A549 (cell line): ENCODE measurements at regions not wholly inside any gene's neighbourhood (a gene's known extent, or its start where the extent isn't known, plus 50 kb on each side); places are given as distances from the start of the nearest gene placed in this dataset.

ENCODE experiments used
- ATAC-seq, 2 experiments: fragments of 200-7000 bp in 1 of 2; fragments of >200 bp in 1 of 2; cut with Nextera tagmentation in 1 of 2; cut with Tn5 transposase in 1 of 2; 3 replicates each; pipeline versions ENCODE4 v1.8.0 to v1.9.1; 2018 to 2020; ENCODE audit warnings: mild to moderate bottlenecking in 1 of 2, moderate library complexity in 1 of 2
- CTCF ChIA-PET: fragments of 300-600 bp; sonication (Branson Sonifier 250); formaldehyde crosslinking; extraction: SDS; loops from one replicate; lab custom pipeline; 2021; ENCODE audit warnings: antibody characterized with exemption, inconsistent platforms; lab: Yijun Ruan, JAX
- POLR2A ChIA-PET: fragments of 350-600 bp; formaldehyde crosslinking; extraction: SDS; loops from one replicate; lab custom pipeline; 2021; ENCODE audit warnings: antibody characterized with exemption, inconsistent platforms; lab: Yijun Ruan, JAX
- DNase-seq, 2 experiments: peaks; one replicate each; pipeline versions ENCODE4 v3.0.0 to v3.0.0-alpha.2; 2011 to 2016; ENCODE audit warnings: low read depth in 1 of 2, low spot score in 1 of 2
- FAIRE-seq: peaks from 2 replicates; lab custom pipeline; 2011; peaks lifted over from hg19 to GRCh38; lab: Jason Lieb, UNC
- H3K27ac ChIP-seq, 2 experiments: fragments of >200 bp; sonication (Bioruptor Twin); formaldehyde crosslinking; 3 replicates each; pipeline ENCODE4 v1.5.1; 2016 to 2017
- H3K4me1 ChIP-seq: fragments of >200 bp; sonication (Bioruptor Twin); formaldehyde crosslinking; 3 replicates; pipeline ENCODE4 v1.6.1; 2016
- H3K4me2 ChIP-seq: fragments of >200 bp; sonication (Bioruptor Twin); formaldehyde crosslinking; 3 replicates; pipeline ENCODE4 v1.6.1; 2016
- H3K4me3 ChIP-seq: fragments of >200 bp; sonication (Bioruptor Twin); formaldehyde crosslinking; 3 replicates; pipeline ENCODE4 v1.5.1; 2016
- H3K9me3 ChIP-seq: fragments of >200 bp; sonication (Bioruptor Twin); formaldehyde crosslinking; 3 replicates; pipeline ENCODE4 v1.6.1; 2016
- ATOH8 ChIP-seq: fragments of 250-450 bp; sonication (Bioruptor Pico); IDR thresholded peaks from 2 replicates; pipeline ENCODE4 v1.5.0; 2020; ENCODE audit warnings: low read depth, mild to moderate bottlenecking, moderate library complexity
- CEBPB ChIP-seq, 2 experiments: fragments of >200 bp in 1 of 2; sonication (Bioruptor Twin) in 1 of 2; formaldehyde crosslinking in 1 of 2; IDR thresholded peaks; 2 replicates each; pipeline ENCODE4 v1.6.1; 2012 to 2016
- CTCF ChIP-seq: fragments of >200 bp; sonication (Bioruptor Twin); formaldehyde crosslinking; IDR thresholded peaks from 3 replicates; pipeline ENCODE4 v1.5.1; 2016
- EHF ChIP-seq: fragments of 250-450 bp; sonication (Bioruptor Pico); IDR thresholded peaks from 2 replicates; pipeline ENCODE4 v1.5.0; 2020; ENCODE audit warnings: mild to moderate bottlenecking
- EHMT2 ChIP-seq: fragments of 200-600 bp; sonication (generic); IDR thresholded peaks from 2 replicates; pipeline ENCODE4 v1.6.1; 2016; ENCODE audit warnings: antibody characterized with exemption, low read depth, mild to moderate bottlenecking, moderate library complexity
- EP300 ChIP-seq, 2 experiments: fragments of >200 bp; sonication (Bioruptor Twin); formaldehyde crosslinking; IDR thresholded peaks; 2 replicates in 1 of 2; 3 replicates in 1 of 2; pipeline ENCODE4 v1.6.1; 2016 to 2017
- FOSL2 ChIP-seq, 2 experiments: fragments of 450-650 bp in 1 of 2; fragments of >200 bp in 1 of 2; sonication (Bioruptor Twin) in 1 of 2; formaldehyde crosslinking; IDR thresholded peaks; 2 replicates each; pipeline versions ENCODE4 v1.5.0 to v1.6.1; 2016 to 2020; ENCODE audit warnings: mild to moderate bottlenecking in 1 of 2, moderate library complexity in 1 of 2
- FOXS1 ChIP-seq: fragments of 250-450 bp; sonication (Bioruptor Pico); IDR thresholded peaks from 2 replicates; pipeline ENCODE4 v1.5.0; 2020; ENCODE audit warnings: mild to moderate bottlenecking, moderate library complexity
- HDAC2 ChIP-seq: fragments of 200-600 bp; sonication (generic); IDR thresholded peaks from 2 replicates; pipeline ENCODE4 v1.6.1; 2016
- HES2 ChIP-seq: fragments of >200 bp; sonication (Bioruptor Twin); formaldehyde crosslinking; IDR thresholded peaks from 2 replicates; pipeline ENCODE4 v1.6.1; 2016
- JUN ChIP-seq, 2 experiments: fragments of >200 bp; sonication (Bioruptor Twin); formaldehyde crosslinking; IDR thresholded peaks; 2 replicates in 1 of 2; 3 replicates in 1 of 2; pipeline ENCODE4 v1.6.1; 2016 to 2017
- JUNB ChIP-seq: fragments of >200 bp; sonication (Bioruptor Twin); formaldehyde crosslinking; IDR thresholded peaks from 2 replicates; pipeline ENCODE4 v1.6.1; 2016
- KDM1A ChIP-seq: fragments of 200-600 bp; sonication (generic); IDR thresholded peaks from 2 replicates; pipeline ENCODE4 v1.6.1; 2016; ENCODE audit warnings: low read depth, mild to moderate bottlenecking
- MAX ChIP-seq: IDR thresholded peaks from 2 replicates; pipeline ENCODE4 v1.6.1; 2012
- MAZ ChIP-seq: fragments of 150-350 bp; IDR thresholded peaks from 2 replicates; pipeline ENCODE4 v1.6.1; 2014; ENCODE audit warnings: antibody characterized with exemption, low read depth, low read length, borderline replicate concordance
- MYC ChIP-seq: IDR thresholded peaks from 2 replicates; pipeline ENCODE4 v1.6.1; 2012; ENCODE audit warnings: mild to moderate bottlenecking, inconsistent platforms, low read length, improper control_type of control experiment, borderline replicate concordance
- NPAS2 ChIP-seq: fragments of 250-450 bp; sonication (Bioruptor Pico); IDR thresholded peaks from 2 replicates; pipeline ENCODE4 v1.8.0; 2022; ENCODE audit warnings: mild to moderate bottlenecking, moderate library complexity, borderline replicate concordance
- SMC3 ChIP-seq: fragments of >200 bp; sonication (Bioruptor Twin); formaldehyde crosslinking; IDR thresholded peaks from 3 replicates; pipeline ENCODE4 v1.6.1; 2018; ENCODE audit warnings: inconsistent platforms
- TFCP2L1 ChIP-seq: fragments of 250-450 bp; sonication (Bioruptor Pico); IDR thresholded peaks from 2 replicates; pipeline ENCODE4 v1.5.0; 2021; ENCODE audit warnings: mild to moderate bottlenecking
- ZC3H11A ChIP-seq: fragments of 450-650 bp; IDR thresholded peaks from 2 replicates; pipeline ENCODE4 v1.6.1; 2014; ENCODE audit warnings: antibody characterized with exemption, mild to moderate bottlenecking
- ZFP36 ChIP-seq: fragments of 450-650 bp; IDR thresholded peaks from 2 replicates; pipeline ENCODE4 v1.6.1; 2014; ENCODE audit warnings: borderline replicate concordance; ENCODE audit not compliant: partially characterized antibody
- ZNF302 ChIP-seq: fragments of 250-450 bp; sonication (Bioruptor Pico); IDR thresholded peaks from 2 replicates; pipeline ENCODE4 v1.9.0; 2021; ENCODE audit warnings: inconsistent platforms, mild to moderate bottlenecking, moderate library complexity
- ZSCAN20 ChIP-seq: fragments of 250-450 bp; sonication (Bioruptor Pico); IDR thresholded peaks from 2 replicates; pipeline ENCODE4 v1.8.0; 2022; ENCODE audit warnings: mild to moderate bottlenecking, moderate library complexity
- WGBS: methylation state at CpG from one replicate; pipeline ENCODE4 v1.1.6; 2017; ENCODE audit errors: missing lambda C conversion rate; 5-methylcytosine and 5-hydroxymethylcytosine counted together
- TF ChIP-seq, protein P1 (sequence below): fragments of 450-650 bp; IDR thresholded peaks from 2 replicates; pipeline ENCODE4 v1.6.1; 2014; ENCODE audit warnings: antibody characterized with exemption
- TF ChIP-seq, protein P2 (sequence below): fragments of 250-450 bp; sonication (Bioruptor Pico); IDR thresholded peaks from 2 replicates; pipeline ENCODE4 v1.5.0; 2021; ENCODE audit warnings: mild to moderate bottlenecking, moderate library complexity, borderline replicate concordance
- TF ChIP-seq, protein P3 (sequence below): fragments of 150-350 bp; IDR thresholded peaks from 2 replicates; pipeline ENCODE4 v1.6.1; 2014; ENCODE audit warnings: low read depth, mild to moderate bottlenecking, low read length

DNA sequence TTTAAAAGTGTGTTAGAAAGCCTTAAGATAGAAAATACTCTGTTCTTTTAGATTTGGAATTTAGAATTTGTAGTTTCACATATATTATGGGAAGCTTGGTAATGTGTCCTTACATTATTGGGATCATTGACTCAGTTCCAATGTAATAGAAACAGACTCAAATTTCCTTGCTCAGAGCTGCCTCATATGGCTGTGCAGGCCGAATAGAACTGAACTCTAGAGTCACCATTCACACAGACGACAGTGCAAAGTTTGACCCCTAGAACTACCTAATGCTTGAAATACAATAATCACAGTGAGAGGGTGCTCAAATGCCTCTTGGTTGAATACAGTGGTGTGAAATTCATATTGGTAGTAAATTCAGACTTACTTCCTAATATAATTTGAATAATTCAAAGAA lies 482.7 kb upstream of the CITED2 start (continued):
- TF ChIP-seq TFCP2L1 (CRISPR knock-in tag) (no peak), HDAC2 (no peak), FOXS1 (CRISPR knock-in tag) (no peak)
- TF ChIP-seq, all 56 proteins: peak for 0

- TF ChIP-seq EHMT2 = no peak
- TF ChIP-seq CEBPB (IDR thresholded peaks at IDR 0.05) = no peak
- TF ChIP-seq FOSL2 (IDR thresholded peaks at IDR 0.05) = no peak
- no peak for TF ChIP-seq FOSL2 (CRISPR knock-in tag; IDR thresholded peaks at IDR 0.05)
- TF ChIP-seq ATOH8 = no peak
- no peak for TF ChIP-seq KDM1A
- TF ChIP-seq SMC3 = no peak
- TF ChIP-seq ZC3H11A = no peak
- no peak for TF ChIP-seq MYC
- TF ChIP-seq HES2 = no peak
- no peak for TF ChIP-seq CTCF
- no peak for TF ChIP-seq NPAS2 (CRISPR knock-in tag)
- TF ChIP-seq JUN (IDR thresholded peaks at IDR 0.05) = no peak
- H3K4me2 ChIP-seq = no peak overlapping the region
- H3K9me3 ChIP-seq = no peaks in the 10 kb centered on the region
Observed at GRCh38 chr6:139856562-139856961, 482.1 kb upstream of the CITED2 start.

GRCh38 chr6:139855671-139856311 lies 481.3 kb upstream of the CITED2 start:
- ChIA-PET CTCF (no interaction called here), POLR2A (interaction anchor here (0.6 to 1.2 kb wide), 2 partner anchors 481 to 483 kb away, joined by 3 to 4 read pairs; partner anchors contain the start of gene CITED2)
- 51% methylated on average over 3 of the region's 3 CpGs for WGBS
- TF ChIP-seq EHF (CRISPR knock-in tag) = no peak
- TF ChIP-seq MAZ = no peak
- TF ChIP-seq, protein P1, sequence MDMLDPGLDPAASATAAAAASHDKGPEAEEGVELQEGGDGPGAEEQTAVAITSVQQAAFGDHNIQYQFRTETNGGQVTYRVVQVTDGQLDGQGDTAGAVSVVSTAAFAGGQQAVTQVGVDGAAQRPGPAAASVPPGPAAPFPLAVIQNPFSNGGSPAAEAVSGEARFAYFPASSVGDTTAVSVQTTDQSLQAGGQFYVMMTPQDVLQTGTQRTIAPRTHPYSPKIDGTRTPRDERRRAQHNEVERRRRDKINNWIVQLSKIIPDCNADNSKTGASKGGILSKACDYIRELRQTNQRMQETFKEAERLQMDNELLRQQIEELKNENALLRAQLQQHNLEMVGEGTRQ = no peak
- TF ChIP-seq CEBPB (IDR thresholded peaks at IDR 0.05) = no peak
- TF ChIP-seq ZNF302 (CRISPR knock-in tag) = no peak
- TF ChIP-seq MAX = no peak
- no peak for TF ChIP-seq ZSCAN20
- TF ChIP-seq EP300 (IDR thresholded peaks at IDR 0.05) = no peak
- TF ChIP-seq ZFP36 = no peak
- no peak for TF ChIP-seq KDM1A
- no peak for TF ChIP-seq SMC3
- TF ChIP-seq, protein P2, sequence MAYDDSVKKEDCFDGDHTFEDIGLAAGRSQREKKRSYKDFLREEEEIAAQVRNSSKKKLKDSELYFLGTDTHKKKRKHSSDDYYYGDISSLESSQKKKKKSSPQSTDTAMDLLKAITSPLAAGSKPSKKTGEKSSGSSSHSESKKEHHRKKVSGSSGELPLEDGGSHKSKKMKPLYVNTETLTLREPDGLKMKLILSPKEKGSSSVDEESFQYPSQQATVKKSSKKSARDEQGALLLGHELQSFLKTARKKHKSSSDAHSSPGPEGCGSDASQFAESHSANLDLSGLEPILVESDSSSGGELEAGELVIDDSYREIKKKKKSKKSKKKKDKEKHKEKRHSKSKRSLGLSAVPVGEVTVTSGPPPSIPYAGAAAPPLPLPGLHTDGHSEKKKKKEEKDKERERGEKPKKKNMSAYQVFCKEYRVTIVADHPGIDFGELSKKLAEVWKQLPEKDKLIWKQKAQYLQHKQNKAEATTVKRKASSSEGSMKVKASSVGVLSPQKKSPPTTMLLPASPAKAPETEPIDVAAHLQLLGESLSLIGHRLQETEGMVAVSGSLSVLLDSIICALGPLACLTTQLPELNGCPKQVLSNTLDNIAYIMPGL (CRISPR knock-in tag) = no peak
- TF ChIP-seq, protein P3, sequence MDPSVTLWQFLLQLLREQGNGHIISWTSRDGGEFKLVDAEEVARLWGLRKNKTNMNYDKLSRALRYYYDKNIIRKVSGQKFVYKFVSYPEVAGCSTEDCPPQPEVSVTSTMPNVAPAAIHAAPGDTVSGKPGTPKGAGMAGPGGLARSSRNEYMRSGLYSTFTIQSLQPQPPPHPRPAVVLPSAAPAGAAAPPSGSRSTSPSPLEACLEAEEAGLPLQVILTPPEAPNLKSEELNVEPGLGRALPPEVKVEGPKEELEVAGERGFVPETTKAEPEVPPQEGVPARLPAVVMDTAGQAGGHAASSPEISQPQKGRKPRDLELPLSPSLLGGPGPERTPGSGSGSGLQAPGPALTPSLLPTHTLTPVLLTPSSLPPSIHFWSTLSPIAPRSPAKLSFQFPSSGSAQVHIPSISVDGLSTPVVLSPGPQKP = no peak
- TF ChIP-seq JUNB = no peak
- ATAC-seq = no peak
- no peak for DNase-seq
- no peak for FAIRE-seq
- no peak overlapping the region for H3K4me3 ChIP-seq
- H3K27ac ChIP-seq = no peak overlapping the region
- peaks cover 11% of the 10 kb centered on the region; the same call in 1 of the 3 replicates for H3K4me1 ChIP-seq
- H3K9me3 ChIP-seq = peaks cover 5% of the 10 kb centered on the region; the same call in 1 of the 3 replicates
- H3K4me2 ChIP-seq = no peak overlapping the region

More at GRCh38 chr6:139856562-139856961, 482.1 kb upstream of the CITED2 start:
- no peak for ATAC-seq
- DNase-seq = no peak
- ChIA-PET POLR2A (no interaction called here), CTCF (no interaction called here)
- FAIRE-seq = no peak
- Histone ChIP-seq H3K4me3 (no peak overlapping the region), H3K4me1 (peaks cover 11% of the 10 kb centered on the region; the same call in 1 of the 3 replicates), H3K27ac (no peak overlapping the region)
- 70% methylated on average over 1 of the region's 1 CpG for WGBS
